ENCODE measurements at regions not wholly inside any gene's neighbourhood (a gene's known extent, or its start where the extent isn't known, plus 50 kb on each side); places are given as distances from the start of the nearest gene placed in this dataset.

DNA sequence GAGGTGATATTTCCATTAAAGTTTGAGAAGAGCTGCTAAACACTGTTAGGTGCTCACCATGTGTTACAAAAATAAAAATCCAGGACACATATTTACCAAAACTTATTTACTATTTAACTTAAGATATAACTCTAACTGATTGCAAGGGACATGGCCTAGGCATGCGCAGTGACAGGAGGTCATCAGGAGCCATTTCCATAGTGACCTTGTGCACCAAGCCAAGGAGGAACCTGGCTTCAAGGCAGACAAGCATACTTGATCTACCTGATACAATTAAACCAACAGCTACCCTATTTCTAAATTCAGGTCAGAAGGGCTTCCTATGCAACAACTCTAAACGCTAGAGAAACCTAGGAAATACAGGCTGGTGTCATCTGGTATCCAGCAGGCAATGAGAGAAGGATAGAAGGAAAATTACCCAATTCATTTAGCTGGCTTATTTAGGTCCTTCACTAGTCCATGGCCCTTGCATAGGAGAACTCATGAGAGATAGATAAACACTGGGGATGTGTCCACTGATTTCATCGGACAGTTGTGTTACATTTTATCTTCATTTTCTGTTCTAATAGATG lies 134.4 kb downstream of the FOXB1 start:
- DNase-seq, result no peak

DNA sequence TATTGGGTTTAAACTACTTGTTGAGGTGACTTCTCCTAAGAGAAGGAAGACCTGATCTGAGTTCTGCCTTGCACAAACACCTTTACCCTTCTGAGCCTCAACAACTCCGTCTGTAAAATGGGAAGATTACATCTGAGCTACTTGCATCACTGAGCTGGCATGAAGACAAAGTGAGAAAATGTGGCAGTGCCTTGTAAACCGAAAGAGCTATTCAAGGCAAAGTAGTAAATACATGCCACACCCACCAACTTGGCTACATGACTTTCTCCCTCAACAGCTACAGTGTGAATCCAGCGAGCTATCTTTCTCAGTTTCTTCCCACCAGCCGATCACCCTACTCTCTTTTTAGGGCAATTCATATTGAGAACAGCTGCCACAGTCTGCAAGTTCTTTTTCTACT lies 148.3 kb downstream of the FOXB1 start:
- no peak for DNase-seq

DNA sequence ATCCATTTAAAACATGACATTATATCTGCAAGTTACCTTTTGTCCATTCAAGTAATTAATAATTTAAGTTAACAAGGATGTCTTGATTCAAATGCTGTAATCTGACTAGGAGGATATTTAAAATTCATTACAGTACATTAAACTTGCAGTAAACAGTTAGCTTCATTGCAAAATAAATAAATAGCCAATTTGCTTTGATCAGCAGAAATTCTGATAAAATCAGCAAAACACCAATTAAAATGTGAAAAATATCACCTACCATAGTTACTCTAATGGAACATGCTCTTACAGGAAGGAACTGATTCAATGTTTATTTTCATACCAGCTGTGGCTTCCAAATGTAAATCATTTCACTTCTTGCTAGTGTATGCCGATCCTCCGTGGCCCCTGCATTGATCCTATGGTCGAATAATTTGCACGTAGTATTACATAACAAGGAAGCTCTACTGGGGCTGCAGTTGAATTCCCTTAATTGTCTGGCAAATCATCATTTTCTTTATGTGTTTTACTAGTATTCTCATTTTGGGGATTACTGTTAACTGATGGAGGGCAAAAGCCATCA lies 150.7 kb downstream of the FOXB1 start:
- no peak for DNase-seq

DNA sequence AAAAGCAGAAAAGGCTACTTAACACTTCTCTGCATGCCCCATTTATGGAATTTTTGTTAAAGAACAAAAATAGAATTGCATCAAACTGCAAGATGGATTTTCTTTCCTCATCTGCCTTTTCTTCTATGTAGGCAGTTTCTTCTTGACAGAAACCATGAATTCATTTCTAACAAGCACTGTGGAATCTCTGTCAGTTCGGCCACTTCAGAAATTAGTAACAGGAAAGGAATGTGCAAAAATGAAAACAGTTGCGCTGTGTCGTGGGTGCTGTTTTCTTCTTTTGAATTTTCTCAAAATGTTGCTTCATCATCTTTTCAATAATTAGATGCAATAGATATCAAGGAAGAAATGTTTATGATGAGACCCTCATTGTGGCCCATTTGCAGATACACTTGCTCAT lies 151.6 kb downstream of the FOXB1 start:
- DNase-seq, result no peak

DNA sequence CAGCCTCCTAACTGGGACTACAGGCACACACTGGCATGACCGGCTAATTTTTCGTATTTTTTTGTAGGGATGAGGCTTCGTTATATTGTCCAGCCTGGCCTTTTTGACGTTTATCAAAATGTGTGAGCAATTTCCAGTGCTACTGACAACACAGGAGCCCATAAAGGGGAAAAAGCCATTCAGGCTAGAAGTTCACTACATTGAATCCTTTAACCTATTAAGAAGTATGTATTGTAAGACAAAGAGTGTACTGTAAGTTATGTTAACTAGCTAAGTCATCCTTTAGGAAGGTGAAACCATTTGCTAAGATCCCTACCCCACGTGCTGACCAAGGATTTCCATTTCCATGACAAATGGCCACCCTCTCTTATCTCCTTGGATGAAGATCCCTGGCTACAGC lies 156.8 kb downstream of the FOXB1 start:
- no peak for DNase-seq

DNA sequence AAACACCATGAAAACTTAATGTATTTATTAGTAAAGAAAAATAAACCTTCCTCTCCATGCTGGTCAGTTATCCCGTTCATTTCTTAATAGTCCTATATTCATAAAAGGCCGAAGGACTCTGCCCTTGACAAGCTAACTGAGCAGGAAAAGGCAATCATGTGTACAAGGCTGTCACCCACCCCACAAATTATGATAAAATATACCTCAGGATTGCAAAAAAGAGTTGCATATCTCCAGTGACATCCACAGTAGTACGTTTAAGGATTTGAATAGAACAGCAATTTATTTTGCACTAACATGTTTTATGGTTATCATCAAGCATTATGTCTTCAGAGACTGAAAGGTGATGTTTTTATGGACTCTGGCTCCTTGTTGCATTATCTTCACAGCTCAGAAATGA lies 157.6 kb downstream of the FOXB1 start:
- no peak for DNase-seq

DNA sequence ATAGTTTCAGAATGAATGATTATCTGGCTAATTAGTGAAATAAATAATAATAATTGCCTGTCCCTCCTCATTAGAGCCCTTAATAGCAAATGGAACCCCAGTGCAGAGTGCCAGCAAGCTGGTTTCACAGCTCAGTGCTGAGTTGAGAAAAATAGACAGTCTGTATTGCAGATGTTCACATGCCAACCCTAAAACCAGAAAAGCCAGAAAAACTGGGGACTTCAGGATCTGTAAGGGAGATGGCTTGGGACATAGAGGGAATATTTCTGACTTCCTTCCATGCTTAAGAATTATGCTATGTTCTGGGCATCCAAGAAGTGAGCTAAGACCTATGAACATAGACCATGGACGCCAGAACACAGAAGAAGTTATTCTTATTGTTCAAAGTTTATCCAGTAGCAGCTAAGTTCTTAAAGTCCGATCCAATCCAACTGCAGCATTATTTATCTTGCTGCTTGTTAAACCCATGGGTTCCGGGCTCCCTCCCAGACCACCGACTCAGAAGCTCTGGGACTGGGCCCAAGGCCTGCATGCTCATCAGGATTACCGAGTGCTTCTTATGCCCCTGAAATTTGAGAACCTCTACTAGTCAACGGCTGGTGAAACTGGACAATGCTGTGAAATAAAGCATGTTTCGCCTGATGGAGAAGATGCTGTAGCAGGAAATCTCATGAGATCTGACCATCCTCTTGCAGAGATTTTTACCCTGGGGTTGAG lies 158.3 kb downstream of the FOXB1 start:
- no peak for DNase-seq

DNA sequence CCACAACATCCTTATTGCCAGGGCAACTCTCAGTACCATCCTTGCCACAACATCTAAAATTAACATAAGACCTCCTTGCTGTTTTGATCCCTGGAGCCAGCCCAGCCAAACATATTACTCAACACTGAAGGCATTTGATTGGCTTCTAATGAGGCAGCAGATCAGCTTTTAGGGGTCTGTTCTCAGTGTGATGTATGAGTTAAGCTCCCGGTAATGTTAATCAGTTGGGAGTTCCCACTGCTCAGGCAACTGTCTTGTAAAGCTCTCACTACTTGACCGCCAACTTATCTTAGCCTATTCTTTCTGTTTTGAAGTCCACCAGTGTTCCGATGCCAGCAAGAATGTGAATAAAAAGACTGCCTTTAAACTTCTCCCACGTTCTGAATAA lies 158.9 kb downstream of the FOXB1 start:
- DNase-seq, result no peak

DNA sequence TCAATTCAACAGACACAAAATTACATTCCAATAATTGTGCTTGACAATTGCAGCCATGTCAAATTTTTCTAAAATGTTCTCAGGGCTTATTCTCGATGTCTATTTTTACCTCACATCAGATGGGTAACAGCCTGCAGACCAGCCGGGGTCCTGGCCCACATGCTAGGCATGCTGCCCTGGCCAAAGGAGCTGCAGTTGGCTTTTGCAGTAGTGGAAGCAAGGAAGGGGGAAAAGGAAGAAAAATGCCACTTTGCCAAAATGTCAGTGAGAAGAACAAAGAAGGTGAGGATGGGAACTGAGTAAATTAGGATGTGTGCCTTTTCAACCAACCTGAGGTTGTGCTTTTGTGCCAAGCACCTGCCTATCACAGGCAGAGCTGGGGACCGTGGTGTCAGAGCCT lies 161.0 kb downstream of the FOXB1 start:
- DNase-seq, result no peak

DNA sequence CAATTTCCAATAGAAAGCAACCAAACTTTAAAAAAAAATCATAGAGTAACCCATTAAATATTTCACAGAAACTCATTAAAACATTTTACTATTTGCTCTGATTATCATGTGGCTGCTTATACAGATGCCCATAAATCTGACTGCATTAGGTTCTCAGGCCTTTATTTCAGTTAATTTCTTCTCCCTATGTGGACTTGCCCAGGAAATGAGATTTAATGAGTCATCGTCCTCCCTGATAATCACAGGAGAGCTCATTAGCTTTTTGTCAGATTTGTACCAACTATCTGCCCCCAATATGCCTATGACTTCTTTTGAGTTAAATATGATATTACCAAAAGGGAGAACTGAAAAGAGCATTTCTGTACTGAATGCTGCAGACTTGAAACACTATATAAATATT lies 168.0 kb downstream of the FOXB1 start:
- DNase-seq, result no peak

DNA sequence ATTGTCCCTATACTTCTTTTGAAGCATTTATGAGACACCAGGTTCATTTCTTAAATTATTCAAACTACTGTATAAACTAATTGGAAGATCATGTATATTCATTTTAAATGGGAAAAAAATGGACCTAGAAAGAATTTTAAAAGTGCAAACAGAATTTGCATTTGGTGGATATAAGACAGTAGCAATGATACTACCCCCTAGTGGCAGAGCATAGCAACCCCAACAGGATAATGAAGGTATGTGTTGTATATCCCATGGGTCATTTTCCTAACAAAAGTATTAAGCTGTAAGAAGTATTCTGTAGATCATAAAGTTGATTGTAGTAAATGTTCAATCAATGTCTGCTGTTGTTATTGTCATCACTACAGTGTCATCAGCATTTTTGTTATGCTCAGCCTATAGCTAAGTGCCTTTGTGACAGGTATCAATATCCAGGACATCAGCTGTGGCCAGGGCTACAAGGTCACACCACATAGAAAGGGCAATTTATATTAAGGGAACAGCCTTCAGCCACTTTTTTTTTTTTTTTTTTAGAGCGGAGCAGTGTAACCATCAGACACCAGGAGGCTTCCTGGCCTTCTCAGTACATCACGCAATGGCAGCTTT lies 175.8 kb downstream of the FOXB1 start:
- peak; percentile 8 for DNase-seq

DNA sequence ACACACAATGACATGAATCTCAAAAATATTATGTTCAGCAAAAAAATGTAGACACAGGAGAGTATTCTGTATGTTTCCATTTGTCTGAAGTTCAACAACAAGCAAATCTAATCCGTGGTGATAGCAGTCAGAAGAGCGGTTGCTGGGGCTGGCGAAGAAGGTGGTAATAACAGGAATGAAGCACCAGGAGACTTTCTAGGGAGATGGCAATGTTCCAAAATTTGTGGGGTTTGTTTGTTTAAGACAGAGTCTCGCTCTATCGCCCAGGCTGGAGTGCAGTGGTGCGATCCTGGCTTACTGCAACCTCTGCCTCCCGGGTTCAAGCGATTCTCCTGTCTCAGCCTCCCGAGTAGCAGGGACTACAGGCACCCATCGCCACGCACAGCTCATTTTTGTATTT lies 177.8 kb downstream of the FOXB1 start:
- DNase-seq, result peak; percentile 1

DNA sequence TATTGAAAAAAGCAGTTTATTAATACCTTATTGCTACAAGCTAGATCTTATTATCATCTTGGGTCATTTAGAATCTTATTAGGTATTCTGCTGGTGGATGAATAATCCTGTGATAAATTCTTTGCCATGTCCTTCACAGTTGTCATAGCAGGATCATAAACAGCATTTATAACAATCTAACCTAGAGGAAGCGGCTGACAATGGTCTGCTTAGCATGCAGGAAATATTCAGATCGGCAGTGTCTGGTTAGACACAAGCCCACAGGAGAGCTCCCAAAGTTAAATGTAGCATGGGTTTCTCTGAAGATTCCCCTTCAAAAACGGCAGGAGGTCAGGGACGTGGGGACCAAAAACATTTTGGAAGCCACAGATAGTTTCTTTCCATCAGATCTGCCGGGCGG lies 179.3 kb downstream of the FOXB1 start:
- no peak for DNase-seq

DNA sequence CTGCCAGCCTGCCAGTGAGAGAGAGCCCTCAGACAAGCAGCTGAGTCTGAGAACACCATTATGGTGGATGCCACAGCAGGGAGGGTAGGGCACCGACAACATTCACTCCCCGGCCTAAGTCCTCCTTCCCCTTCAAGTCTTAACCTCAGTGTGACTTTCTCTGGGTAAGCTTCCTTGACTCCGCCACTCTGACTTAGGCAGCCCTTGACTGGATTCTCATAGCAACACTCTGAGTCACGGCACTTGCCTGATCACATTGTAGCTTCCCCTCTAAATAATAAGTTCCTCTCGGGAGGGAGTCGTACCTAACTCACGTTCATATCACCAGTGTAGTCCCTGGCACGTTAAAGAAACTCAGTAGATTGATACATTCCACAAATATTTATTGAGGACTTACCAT lies 180.5 kb downstream of the FOXB1 start:
- DNase-seq, result no peak

DNA sequence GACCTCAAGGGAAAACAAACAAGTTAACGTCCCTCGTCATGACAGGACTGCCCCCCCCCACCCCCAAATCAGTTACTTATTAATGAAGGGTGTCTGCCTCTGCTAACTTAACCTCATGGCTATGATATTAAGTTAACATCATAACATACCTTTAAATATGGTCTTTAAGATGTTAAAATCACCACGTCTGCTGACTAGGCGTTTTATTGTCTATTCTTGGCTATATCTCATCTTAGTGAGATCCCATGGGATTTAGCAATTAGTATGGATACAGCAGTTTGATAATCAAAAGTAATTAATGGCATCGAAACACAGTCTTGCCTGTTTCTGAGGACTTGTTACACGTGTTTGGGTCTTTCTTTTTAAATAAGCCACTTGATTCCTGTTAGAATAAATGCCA lies 186.9 kb downstream of the FOXB1 start:
- DNase-seq, result no peak

DNA sequence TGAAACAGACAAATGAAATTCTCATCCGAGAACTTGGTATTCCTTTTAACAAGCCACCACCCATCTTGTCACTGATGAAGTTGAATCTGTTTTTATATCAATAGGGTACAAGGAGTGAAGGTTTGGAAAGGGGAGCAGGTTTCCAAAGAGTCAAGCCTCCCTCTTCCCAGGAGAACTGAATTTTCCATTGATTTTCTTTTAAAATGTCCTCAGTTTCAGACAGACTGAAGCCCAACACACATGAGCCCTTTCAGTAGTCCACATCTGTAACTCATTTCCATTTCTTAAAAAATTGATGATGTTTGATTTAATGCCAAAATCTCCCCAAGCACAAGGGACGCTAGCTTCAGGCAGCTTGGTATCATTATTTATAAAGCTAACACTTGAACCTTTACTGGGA lies 187.7 kb downstream of the FOXB1 start:
- DNase-seq, result no peak

DNA sequence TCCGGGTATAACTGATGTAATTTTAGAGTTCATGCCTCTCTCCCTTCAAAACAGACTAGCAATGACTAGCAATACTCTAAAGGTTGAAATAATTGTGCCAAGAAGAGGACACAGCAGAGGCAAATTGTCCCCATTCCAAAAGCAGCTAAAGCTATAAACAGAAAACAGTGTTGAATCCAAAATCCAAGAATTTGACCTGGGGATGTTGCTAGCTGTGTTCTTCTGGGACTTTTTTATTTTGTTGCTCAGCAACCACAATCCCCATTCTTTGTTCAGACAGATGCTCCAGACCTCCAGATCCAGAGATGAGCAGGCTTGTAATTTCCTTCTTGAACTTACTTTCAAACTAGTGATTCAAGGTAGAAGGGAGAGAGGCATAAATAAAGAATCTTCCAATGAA lies 191.5 kb downstream of the FOXB1 start:
- DNase-seq, result no peak

DNA sequence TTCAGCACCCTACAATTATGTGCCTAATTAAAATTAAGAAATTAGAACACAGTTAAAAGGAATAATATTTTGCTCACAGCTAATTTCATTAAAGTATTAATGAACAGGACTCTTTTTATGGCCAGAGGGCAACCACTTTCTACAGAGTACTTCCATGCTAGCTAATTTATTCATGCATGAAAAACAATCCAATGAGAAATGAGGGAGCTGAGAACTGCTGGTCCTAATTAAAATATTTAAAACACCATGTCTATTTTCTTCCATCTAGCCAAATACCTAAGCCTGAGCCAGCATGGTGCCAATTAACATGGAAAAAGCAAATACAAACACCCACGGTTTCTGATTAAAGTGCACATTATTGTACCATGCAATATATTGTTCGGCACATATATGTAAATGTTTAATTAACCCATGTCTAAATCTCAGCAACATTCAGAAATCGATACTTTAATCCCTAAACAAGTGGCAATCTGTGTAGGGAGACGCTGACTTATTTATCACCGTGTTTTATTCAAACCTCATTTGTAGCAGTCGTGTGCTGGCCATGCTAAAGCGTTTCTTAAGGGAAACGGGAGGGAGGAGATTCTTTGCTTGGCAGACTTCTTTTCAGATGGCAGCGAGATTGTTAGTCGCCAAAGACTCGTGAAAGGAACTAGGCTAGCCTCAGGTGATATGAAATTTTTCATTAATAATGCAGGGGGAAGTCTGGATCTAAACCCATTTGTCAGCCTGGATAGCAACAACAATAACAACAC lies 193.5 kb downstream of the ANXA2 start:
- no peak for DNase-seq

DNA sequence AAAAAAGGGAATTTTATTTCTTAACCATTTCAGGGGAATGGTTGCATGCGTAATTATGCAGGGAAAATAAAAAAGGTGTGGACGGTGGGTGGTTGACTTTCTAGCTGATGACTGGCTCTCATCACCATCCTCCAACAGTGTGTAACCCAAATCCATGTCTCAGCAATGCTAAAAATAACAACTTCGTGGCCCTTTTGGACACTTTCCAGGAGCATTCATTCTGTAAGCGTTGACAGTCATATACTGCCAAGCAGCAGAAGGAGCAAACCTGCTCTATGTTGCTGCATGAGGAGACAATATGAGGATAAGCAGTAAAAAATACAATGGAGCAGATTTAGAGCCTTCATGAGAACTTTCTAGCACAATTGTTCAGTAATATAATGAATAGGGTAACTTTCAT lies 189.1 kb downstream of the ANXA2 start:
- DNase-seq, result peak; percentile 14

DNA sequence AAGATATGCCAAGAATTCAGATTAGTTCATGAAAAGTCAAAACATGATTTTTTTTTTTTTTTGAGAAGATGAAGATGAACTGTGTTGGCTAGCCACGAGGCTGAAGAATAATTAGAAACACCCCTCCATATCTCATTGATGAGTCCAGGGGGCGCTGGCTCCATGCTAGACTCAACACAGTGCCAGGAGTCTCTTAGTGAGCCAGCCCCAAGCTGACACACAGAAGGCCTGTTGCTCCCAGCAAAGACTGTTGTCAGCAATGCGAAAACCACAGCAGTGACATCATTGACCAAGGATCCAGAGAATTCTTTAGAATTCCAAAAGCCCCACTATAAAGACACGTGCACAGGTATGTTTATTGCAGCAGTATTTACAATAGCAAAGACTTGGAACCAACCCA lies 185.2 kb downstream of the ANXA2 start:
- no peak for DNase-seq

DNA sequence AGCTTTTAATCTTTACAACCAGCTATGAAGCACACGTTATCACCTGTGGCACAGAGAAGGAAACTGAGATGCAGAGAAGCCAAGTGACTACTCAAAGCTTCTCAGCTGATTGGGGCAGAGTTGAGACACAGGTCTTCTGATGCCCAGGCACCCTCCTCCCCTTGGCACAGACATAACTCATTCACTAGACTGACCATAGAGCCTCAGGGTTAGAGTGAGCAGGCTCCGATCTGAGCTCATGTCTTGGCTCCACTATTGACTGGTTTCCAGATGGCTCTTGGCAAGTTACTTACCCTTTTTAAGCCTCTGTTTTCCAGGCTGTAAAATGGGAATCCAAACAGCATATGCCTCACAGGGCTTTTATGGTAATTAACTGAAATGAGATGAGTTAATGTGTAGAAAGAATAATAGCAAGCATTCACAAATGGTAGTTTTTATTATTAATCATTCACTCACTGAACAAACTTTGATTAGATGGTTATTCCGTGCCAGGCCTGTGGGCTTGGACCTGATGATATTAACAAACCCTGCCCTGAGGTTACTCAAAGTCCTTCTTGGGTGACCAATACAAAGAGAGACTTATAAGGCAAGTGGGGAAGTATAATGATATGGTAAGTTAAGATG lies 184.3 kb downstream of the ANXA2 start:
- DNase-seq, result no peak

DNA sequence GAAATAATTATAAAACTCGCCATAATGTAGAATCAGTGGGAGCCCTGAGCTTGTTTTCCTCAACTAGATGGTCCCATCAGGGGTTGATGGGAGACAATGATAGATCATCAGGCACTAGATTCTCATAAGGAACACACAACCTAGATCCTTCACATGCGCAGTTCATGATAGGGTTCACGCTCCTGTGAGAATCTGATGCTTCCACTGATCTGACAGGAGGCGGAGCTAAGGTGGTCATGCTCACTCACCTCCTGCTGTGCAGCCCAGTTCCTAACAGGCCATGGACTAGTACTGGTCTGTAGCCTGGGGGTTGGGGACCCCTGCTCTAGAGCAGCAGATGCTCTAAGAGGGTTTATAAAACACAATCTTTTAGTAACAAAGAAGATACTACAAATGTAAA lies 183.6 kb downstream of the ANXA2 start:
- no peak for DNase-seq

DNA sequence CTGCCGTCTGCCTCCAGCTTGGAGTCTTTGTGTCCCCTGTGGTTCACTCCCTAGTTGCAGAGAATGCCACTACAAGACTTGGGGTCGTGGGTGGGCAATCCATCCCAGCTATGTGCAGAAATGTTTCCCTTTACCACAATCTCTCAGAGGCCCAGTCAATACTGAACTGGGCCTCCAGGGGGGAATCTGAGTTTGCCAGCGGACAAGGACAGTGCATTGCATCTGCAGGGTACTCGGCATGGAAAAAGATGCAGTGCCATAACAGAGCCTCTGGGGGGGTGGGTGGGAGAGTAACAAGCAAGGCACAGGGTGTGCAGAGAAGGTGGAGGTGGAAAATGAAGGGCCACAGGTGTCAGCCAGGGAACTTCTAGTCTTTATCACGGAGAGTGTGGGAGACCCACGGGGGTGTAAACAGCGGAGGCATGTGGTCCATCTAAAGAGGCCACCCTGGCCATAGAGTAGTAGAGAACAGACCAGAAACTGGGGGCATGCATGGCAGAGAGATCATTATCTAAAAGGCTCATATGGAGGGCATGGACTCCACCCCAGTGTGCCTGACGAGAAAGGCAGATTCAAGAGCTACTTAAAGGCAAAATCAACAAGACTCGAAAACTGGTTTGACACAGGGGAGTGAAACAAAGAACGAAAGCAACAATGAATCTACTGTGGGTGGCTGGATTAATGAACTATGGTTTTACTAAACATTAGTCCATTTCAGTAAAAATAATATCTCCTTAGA lies 182.4 kb downstream of the ANXA2 start:
- DNase-seq, result peak; percentile 56

All from NCI-H2029 (cell line).